ENCODE measurements at regions not wholly inside any gene's neighbourhood (a gene's known extent, or its start where the extent isn't known, plus 50 kb on each side); places are given as distances from the start of the nearest gene placed in this dataset.
"Not testable (repeated sequence)": the region's sequence is repeated elsewhere in the genome, so short reads cannot be mapped to it uniquely, and the experiment has no call there.

GRCh38 chrX:66912417-66912816 lies 273.5 kb upstream of the EDA2R start:
- DNase-seq (ENCODE audit: low read depth), result no peak

- no peak for DNase-seq (ENCODE audit: low read depth)
These were observed 263.2 kb upstream of the EDA2R start for GRCh38 chrX:66902081-66902480.

- no peak for DNase-seq (ENCODE audit: low read depth)
These were observed 262.0 kb upstream of the EDA2R start for GRCh38 chrX:66900886-66901285.

- no peak for DNase-seq (ENCODE audit: low read depth)
These were observed 253.1 kb upstream of the EDA2R start for GRCh38 chrX:66892004-66892403.

- DNase-seq (ENCODE audit: low read depth), result no peak
These were observed 250.5 kb upstream of the EDA2R start for GRCh38 chrX:66889418-66889817.

- DNase-seq (ENCODE audit: low read depth), result no peak
These were observed 243.2 kb upstream of the EDA2R start for GRCh38 chrX:66882101-66882500.

GRCh38 chrX:66876776-66877175 lies 237.9 kb upstream of the EDA2R start:
- no peak for DNase-seq (ENCODE audit: low read depth)

GRCh38 chrX:66872771-66873170 lies 233.9 kb upstream of the EDA2R start:
- no peak for DNase-seq (ENCODE audit: low read depth)

- no peak for DNase-seq (ENCODE audit: low read depth)
These were observed 224.8 kb upstream of the EDA2R start for GRCh38 chrX:66863721-66864120.

GRCh38 chrX:66833426-66833825 lies 194.5 kb upstream of the EDA2R start:
- DNase-seq (ENCODE audit: low read depth), result no peak

GRCh38 chrX:66815227-66815626 lies 176.3 kb upstream of the EDA2R start:
- no peak for DNase-seq (ENCODE audit: low read depth)

- DNase-seq (ENCODE audit: low read depth), result not testable (repeated sequence)
These were observed 155.6 kb upstream of the EDA2R start for GRCh38 chrX:66794514-66794913.

GRCh38 chrX:66766318-66766717 lies 127.4 kb upstream of the EDA2R start:
- DNase-seq (ENCODE audit: low read depth), result no peak

- peak; percentile 14 for DNase-seq (ENCODE audit: low read depth)
These were observed 121.8 kb upstream of the EDA2R start for GRCh38 chrX:66760651-66761050.

GRCh38 chrX:66756717-66757116 lies 117.8 kb upstream of the EDA2R start:
- DNase-seq (ENCODE audit: low read depth), result no peak

GRCh38 chrX:66751136-66751782 lies 112.4 kb upstream of the EDA2R start:
- DNase-seq (ENCODE audit: low read depth), result no peak

- DNase-seq (ENCODE audit: low read depth), result not testable (repeated sequence)
These were observed 105.6 kb upstream of the EDA2R start for GRCh38 chrX:66744519-66744918.

GRCh38 chrX:66731398-66731797 lies 92.5 kb upstream of the EDA2R start:
- peak; percentile 39 for DNase-seq (ENCODE audit: low read depth)

GRCh38 chrX:66728818-66729271 lies 90.0 kb upstream of the EDA2R start:
- peak; percentile 63 for DNase-seq (ENCODE audit: low read depth)

GRCh38 chrX:66717926-66718325 lies 79.0 kb upstream of the EDA2R start:
- DNase-seq (ENCODE audit: low read depth), result no peak

- DNase-seq (ENCODE audit: low read depth), result no peak
These were observed 59.7 kb upstream of the EDA2R start for GRCh38 chrX:66698273-66699204.

- DNase-seq (ENCODE audit: low read depth), result not testable (repeated sequence)
These were observed 53.6 kb upstream of the EDA2R start for GRCh38 chrX:66692512-66692911.

All from RPMI7951 (cell line).